Esophagus squamous epithelium (tissue), 4 donors: ENCODE measurements at regions not wholly inside any gene's neighbourhood (a gene's known extent, or its start where the extent isn't known, plus 50 kb on each side); places are given as distances from the start of the nearest gene placed in this dataset.

ENCODE experiments used
- CTCF ChIP-seq, 6 experiments: fragments of 450-650 bp in 4 of 6; fragments of 200-600 bp in 2 of 6; sonication (generic) in 2 of 6; IDR thresholded peaks; one replicate each; pipeline ENCODE4 v1.5.1; 2016 to 2019; ENCODE audit warnings: antibody characterized with exemption in 6 of 6, mild to moderate bottlenecking in 4 of 6, moderate library complexity in 4 of 6
- POLR2A ChIP-seq, 4 donors: fragments of 450-650 bp; IDR thresholded peaks; one replicate each; pipeline ENCODE4 v1.6.1; 2017; ENCODE audit warnings: antibody characterized with exemption in 4 of 4, mild to moderate bottlenecking in 4 of 4, moderate library complexity in 3 of 4

- TF ChIP-seq POLR2A (IDR thresholded peaks at IDR 0.05) (no peak), CTCF (IDR thresholded peaks at IDR 0.05) (no peak)
Measured at GRCh38 chr12:30859226-30859625, 67.3 kb upstream of the TSPAN11 start.
